GM12878 (cell line): ENCODE measurements at regions not wholly inside any gene's neighbourhood (a gene's known extent, or its start where the extent isn't known, plus 50 kb on each side); places are given as distances from the start of the nearest gene placed in this dataset.

Source experiments
- ATF3 ChIP-seq: IDR thresholded peaks from 2 replicates; pipeline ENCODE4 v1.6.1; 2011; ENCODE audit warnings: low read depth, mild to moderate bottlenecking, low read length, moderate library complexity, borderline replicate concordance; ENCODE audit errors: extremely low read depth
- BHLHE40 ChIP-seq, 2 experiments: fragments of 450-650 bp in 1 of 2; IDR thresholded peaks; 2 replicates each; pipeline ENCODE4 v1.6.1; 2011 to 2017; ENCODE audit warnings: low read depth in 2 of 2, borderline replicate concordance in 1 of 2, improper control_type of control experiment in 1 of 2, low read length in 1 of 2, mild to moderate bottlenecking in 1 of 2
- CHD4 ChIP-seq: fragments of 200-600 bp; sonication (generic); IDR thresholded peaks from 2 replicates; pipeline ENCODE4 v1.6.1; 2016; ENCODE audit warnings: mild to moderate bottlenecking
- CTCF ChIP-seq, 3 experiments: IDR thresholded peaks in 2 of 3; conservative IDR thresholded peaks in 1 of 3; 2 replicates each; pipeline ENCODE4 v1.5.1; 2011; ENCODE audit warnings: low read depth in 3 of 3, low read length in 3 of 3, mild to moderate bottlenecking in 3 of 3, control low read depth in 2 of 3, moderate library complexity in 2 of 3, inconsistent platforms in 1 of 3, mixed read lengths in 1 of 3; ENCODE audit not compliant: control insufficient read depth in 2 of 3, insufficient read depth in 1 of 3; ENCODE audit errors: extremely low read depth in 1 of 3
- EGR1 ChIP-seq, 2 experiments: IDR thresholded peaks; 1 replicate in 1 of 2; 2 replicates in 1 of 2; pipeline ENCODE4 v1.6.1; 2011 to 2012; ENCODE audit warnings: low read depth in 2 of 2, low read length in 2 of 2, borderline replicate concordance in 1 of 2, mild to moderate bottlenecking in 1 of 2, moderate library complexity in 1 of 2
- EZH2 ChIP-seq: IDR thresholded peaks from 2 replicates; pipeline ENCODE4 v1.6.1; 2012; ENCODE audit warnings: low read depth, mild to moderate bottlenecking, control low read depth, inconsistent platforms, low read length, borderline replicate concordance; ENCODE audit not compliant: control insufficient read depth
- FOXK2 ChIP-seq: fragments of 450-650 bp; IDR thresholded peaks from 2 replicates; pipeline ENCODE4 v1.6.1; 2017; ENCODE audit warnings: mild to moderate bottlenecking, moderate library complexity
- MXI1 ChIP-seq: fragments of 150-350 bp; IDR thresholded peaks from 2 replicates; pipeline ENCODE4 v1.6.1; 2011; ENCODE audit warnings: low read depth, mild to moderate bottlenecking, inconsistent platforms, low read length, improper control_type of control experiment
- POLR2AphosphoS2 ChIP-seq: IDR thresholded peaks from 2 replicates; pipeline ENCODE4 v1.6.1; 2011; ENCODE audit warnings: low read depth, mild to moderate bottlenecking, low read length, improper control_type of control experiment, moderate library complexity
- RAD21 ChIP-seq: IDR thresholded peaks from 2 replicates; pipeline ENCODE4 v1.6.1; 2011; ENCODE audit warnings: mild to moderate bottlenecking, low read depth, low read length, moderate library complexity; ENCODE audit not compliant: insufficient read depth
- SP1 ChIP-seq: IDR thresholded peaks from one replicate; pipeline ENCODE4 v1.6.1; 2011; ENCODE audit warnings: low read depth, low read length
- SRF ChIP-seq, 2 experiments: IDR thresholded peaks; 2 replicates each; pipeline ENCODE4 v1.6.1; 2011; ENCODE audit warnings: low read depth in 2 of 2, low read length in 2 of 2, mild to moderate bottlenecking in 1 of 2, moderate library complexity in 1 of 2
- TCF7 ChIP-seq: IDR thresholded peaks from 2 replicates; pipeline ENCODE4 v1.6.1; 2014; ENCODE audit warnings: antibody characterized with exemption, borderline replicate concordance

- TF ChIP-seq TCF7 (no peak), CTCF (IDR thresholded peaks at IDR 0.05 in 2 of 3, conservative IDR thresholded peaks at IDR 0.05 in 1 of 3; ENCODE audit: control insufficient read depth in 2 of 3, extremely low read depth in 1 of 3, insufficient read depth in 1 of 3, low read depth in 3 of 3, low read length in 3 of 3) (no peak), CHD4 (no peak), BHLHE40 (IDR thresholded peaks at IDR 0.05; ENCODE audit: borderline replicate concordance in 1 of 2, low read depth in 2 of 2, low read length in 1 of 2) (no peak), SRF (IDR thresholded peaks at IDR 0.05; ENCODE audit: low read depth in 2 of 2, low read length in 2 of 2) (no peak), EZH2 (no peak), EGR1 (IDR thresholded peaks at IDR 0.05; ENCODE audit: borderline replicate concordance in 1 of 2, low read depth in 2 of 2, low read length in 2 of 2) (no peak), SP1 (no peak), FOXK2 (no peak), POLR2AphosphoS2 (no peak), RAD21 (no peak), ATF3 (no peak), MXI1 (no peak)
These were observed 158.1 kb upstream of the IER5L start for GRCh38 chr9:129336130-129336528.
